Left ventricle myocardium inferior (tissue), 1 donor: ENCODE measurements at regions not wholly inside any gene's neighbourhood (a gene's known extent, or its start where the extent isn't known, plus 50 kb on each side); places are given as distances from the start of the nearest gene placed in this dataset.
"Not testable (repeated sequence)": the region's sequence is repeated elsewhere in the genome, so short reads cannot be mapped to it uniquely, and the experiment has no call there.

ENCODE experiments used
- DNase-seq: peaks from one replicate; pipeline ENCODE4 v3.0.0-alpha.2; 2020
- H3K27ac ChIP-seq: fragments of 200-600 bp; replicated peaks from 2 replicates; pipeline ENCODE4 v1.8.0; 2021
- H3K27me3 ChIP-seq: fragments of 200-600 bp; 2 replicates; pipeline ENCODE4 v1.8.0; 2021; ENCODE audit warnings: low read depth
- H3K36me3 ChIP-seq: fragments of 200-600 bp; 2 replicates; pipeline ENCODE4 v1.8.0; 2021
- H3K4me1 ChIP-seq: fragments of 200-600 bp; 2 replicates; pipeline ENCODE4 v1.8.0; 2021
- H3K4me3 ChIP-seq: fragments of 200-600 bp; 2 replicates; pipeline ENCODE4 v1.8.0; 2021; ENCODE audit warnings: mild to moderate bottlenecking, moderate library complexity
- H3K9me3 ChIP-seq: fragments of 200-600 bp; replicated peaks from 2 replicates; pipeline ENCODE4 v1.8.0; 2021
- CTCF ChIP-seq: fragments of 200-600 bp; IDR thresholded peaks from 2 replicates; pipeline ENCODE4 v1.8.0; 2021; ENCODE audit warnings: antibody characterized with exemption, mild to moderate bottlenecking, borderline replicate concordance
- intact Hi-C: fragments of 100-400 bp; cut with micrococcal nuclease; formaldehyde crosslinking; loops from one replicate; pipeline ENCODE4 v1.11.0; 2022
- donor health status: DM: no; HTN: yes; CAD: no; lungs with severe emphysema.

GRCh38 chr2:210730672-210731071 is 174.3 kb downstream of the CPS1 start:
- no peaks in the 10 kb centered on the region for H3K36me3 ChIP-seq
- intact Hi-C loops, result no loop called here

GRCh38 chr2:210746826-210747225 is 190.4 kb downstream of the CPS1 start:
- H3K27ac ChIP-seq, intact Hi-C loops, H3K4me1 ChIP-seq, H3K9me3 ChIP-seq, H3K27me3 ChIP-seq, H3K36me3 ChIP-seq, H3K4me3 ChIP-seq, DNase-seq: not testable (repeated sequence)

More at GRCh38 chr2:210730672-210731071, 174.3 kb downstream of the CPS1 start:
- DNase-seq, result no peak
- H3K27ac ChIP-seq, result no peak overlapping the region
- no peak overlapping the region for H3K4me3 ChIP-seq
- no peaks in the 10 kb centered on the region for H3K4me1 ChIP-seq
- no peak for TF ChIP-seq CTCF
- no peaks in the 10 kb centered on the region for H3K9me3 ChIP-seq
- H3K27me3 ChIP-seq, result no peaks in the 10 kb centered on the region

GRCh38 chr2:210752532-210752931 is 196.1 kb downstream of the CPS1 start:
- no peaks in the 10 kb centered on the region for H3K9me3 ChIP-seq
- no peak for DNase-seq
- H3K4me1 ChIP-seq, result no peaks in the 10 kb centered on the region
- H3K27ac ChIP-seq, result no peak overlapping the region
- no peaks in the 10 kb centered on the region for H3K36me3 ChIP-seq
- no peaks in the 10 kb centered on the region for H3K27me3 ChIP-seq
- intact Hi-C loops, result no loop called here
- TF ChIP-seq CTCF, result no peak
- H3K4me3 ChIP-seq, result no peak overlapping the region

GRCh38 chr2:210753386-210753785 is 197.0 kb downstream of the CPS1 start:
- Histone ChIP-seq H3K27me3 (no peaks in the 10 kb centered on the region), H3K4me3 (no peak overlapping the region), H3K4me1 (no peaks in the 10 kb centered on the region), H3K27ac (no peak overlapping the region), H3K9me3 (no peaks in the 10 kb centered on the region), H3K36me3 (no peaks in the 10 kb centered on the region)
- no peak for DNase-seq
- TF ChIP-seq CTCF, result no peak
- intact Hi-C loops, result no loop called here

- DNase-seq, result no peak
- Histone ChIP-seq H3K4me1 (no peaks in the 10 kb centered on the region), H3K27me3 (no peaks in the 10 kb centered on the region), H3K9me3 (no peaks in the 10 kb centered on the region), H3K27ac (no peak overlapping the region), H3K4me3 (no peak overlapping the region), H3K36me3 (no peaks in the 10 kb centered on the region)
- TF ChIP-seq CTCF, result no peak
- intact Hi-C loops, result no loop called here
Measured at GRCh38 chr2:210756855-210757254, 200.5 kb downstream of the CPS1 start.

- Histone ChIP-seq H3K27ac (no peak overlapping the region), H3K4me1 (no peaks in the 10 kb centered on the region), H3K4me3 (no peak overlapping the region), H3K36me3 (no peaks in the 10 kb centered on the region), H3K27me3 (no peaks in the 10 kb centered on the region), H3K9me3 (no peaks in the 10 kb centered on the region)
- TF ChIP-seq CTCF, result no peak
- intact Hi-C loops, result no loop called here
- no peak for DNase-seq
Measured at GRCh38 chr2:210762604-210763588, 206.5 kb downstream of the CPS1 start.
